Stimulated activated effector memory CD8-positive, alpha-beta T cell treated with anti-CD3 and anti-CD28 coated beads, Interleukin-12 subunit alpha, Interleukin-12 subunit beta, amount 100 ng/mL, for 72 hours (primary cell): ENCODE measurements at regions not wholly inside any gene's neighbourhood (a gene's known extent, or its start where the extent isn't known, plus 50 kb on each side); places are given as distances from the start of the nearest gene placed in this dataset.
"Not testable (repeated sequence)": the region's sequence is repeated elsewhere in the genome, so short reads cannot be mapped to it uniquely, and the experiment has no call there.

Experiments
- ATAC-seq: fragments of 150-1000 bp; cut with Tn5 transposase; 2 replicates; pipeline ENCODE4 v1.10.0; 2021
- DNase-seq, 2 donors: peaks; one replicate each; pipeline ENCODE4 v3.0.0; 2021 to 2022; ENCODE audit warnings: low spot score in 2 of 2
- H3K27ac Mint-ChIP-seq: one replicate; pipeline ENCODE4 v1.8.0; 2022; ENCODE audit warnings: mild to moderate bottlenecking, mixed read lengths
- H3K36me3 Mint-ChIP-seq: one replicate; pipeline ENCODE4 v1.8.0; 2022; ENCODE audit warnings: mild to moderate bottlenecking, mixed read lengths
- H3K4me1 Mint-ChIP-seq: one replicate; pipeline ENCODE4 v1.8.0; 2022; ENCODE audit warnings: mixed read lengths
- H3K4me3 Mint-ChIP-seq: one replicate; pipeline ENCODE4 v1.8.0; 2022; ENCODE audit warnings: mild to moderate bottlenecking, mixed read lengths
- H3K9me3 Mint-ChIP-seq: one replicate; pipeline ENCODE4 v1.8.0; 2022; ENCODE audit warnings: mixed read lengths

GRCh38 chr5:13356226-13356625 is 588.3 kb downstream of the DNAH5 start:
- Mint-ChIP-seq H3K9me3 (no peaks in the 10 kb centered on the region), H3K4me1 (no peaks in the 10 kb centered on the region), H3K27ac (no peak overlapping the region), H3K36me3 (no peaks in the 10 kb centered on the region), H3K4me3 (no peak overlapping the region)
- ATAC-seq, result no peak
- no peak for DNase-seq

DNA sequence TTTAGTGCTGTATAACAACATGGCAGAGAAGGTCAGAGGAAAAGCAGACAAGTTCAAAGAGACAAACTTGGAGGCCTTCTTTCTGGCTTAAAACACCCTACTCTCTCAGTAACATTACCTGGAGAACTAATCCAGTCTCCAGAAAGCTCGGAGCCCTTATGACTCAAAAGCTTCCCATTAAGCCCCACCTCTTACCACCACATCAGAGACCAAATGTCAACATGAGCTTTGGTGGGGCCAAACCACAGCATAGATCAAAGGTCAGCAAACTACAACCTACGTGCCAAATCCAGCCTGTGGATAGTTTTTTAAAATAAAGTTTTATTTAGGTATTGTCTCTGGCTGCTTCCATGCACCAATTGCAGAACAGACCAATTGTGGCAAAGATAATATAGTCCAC is 589.9 kb downstream of the DNAH5 start:
- H3K4me1 Mint-ChIP-seq, result no peaks in the 10 kb centered on the region
- no peak overlapping the region for H3K4me3 Mint-ChIP-seq
- no peaks in the 10 kb centered on the region for H3K36me3 Mint-ChIP-seq
- no peak for DNase-seq
- H3K27ac Mint-ChIP-seq, result no peak overlapping the region
- no peaks in the 10 kb centered on the region for H3K9me3 Mint-ChIP-seq
- no peak for ATAC-seq

GRCh38 chr5:13350767-13351166 is 593.7 kb downstream of the DNAH5 start:
- no peak for DNase-seq
- ATAC-seq, result no peak
- Mint-ChIP-seq H3K4me1 (no peaks in the 10 kb centered on the region), H3K36me3 (no peaks in the 10 kb centered on the region), H3K4me3 (no peak overlapping the region), H3K9me3 (no peaks in the 10 kb centered on the region), H3K27ac (no peak overlapping the region)

- no peak overlapping the region for H3K4me3 Mint-ChIP-seq
Observed at GRCh38 chr5:13348568-13348967, 595.9 kb downstream of the DNAH5 start.

GRCh38 chr5:13346401-13346800 is 598.1 kb downstream of the DNAH5 start:
- no peak for ATAC-seq
- DNase-seq, result no peak
- Mint-ChIP-seq H3K4me3 (no peak overlapping the region), H3K36me3 (no peaks in the 10 kb centered on the region), H3K27ac (no peak overlapping the region), H3K9me3 (peaks cover 3% of the 10 kb centered on the region), H3K4me1 (no peaks in the 10 kb centered on the region)

More at GRCh38 chr5:13348568-13348967, 595.9 kb downstream of the DNAH5 start:
- no peaks in the 10 kb centered on the region for H3K36me3 Mint-ChIP-seq
- H3K27ac Mint-ChIP-seq, result no peak overlapping the region
- ATAC-seq, result no peak
- no peaks in the 10 kb centered on the region for H3K9me3 Mint-ChIP-seq
- no peak for DNase-seq
- no peaks in the 10 kb centered on the region for H3K4me1 Mint-ChIP-seq

- ATAC-seq, result no peak
- no peaks in the 10 kb centered on the region for H3K4me1 Mint-ChIP-seq
Observed at GRCh38 chr5:13339093-13339492, 605.4 kb downstream of the DNAH5 start.

DNA sequence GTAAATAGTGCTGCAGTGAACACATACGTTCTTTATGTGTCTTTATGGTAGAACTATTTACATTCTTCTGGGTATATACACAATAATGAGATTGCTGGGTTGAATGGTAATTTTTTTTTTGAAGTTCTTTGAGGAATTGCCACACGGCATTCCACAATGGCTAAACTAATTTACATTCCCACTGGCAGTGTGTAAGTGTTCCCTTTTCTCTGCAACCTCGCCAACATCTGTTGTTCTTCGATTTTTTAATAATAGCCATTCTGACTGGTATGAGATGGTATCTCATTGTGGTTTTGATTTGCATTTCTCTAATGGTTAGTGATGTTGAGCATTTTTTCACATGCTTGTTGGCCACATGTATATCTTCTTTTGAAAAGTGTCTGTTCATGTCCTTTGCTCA is 609.5 kb downstream of the DNAH5 start:
- H3K36me3 Mint-ChIP-seq, ATAC-seq, H3K4me1 Mint-ChIP-seq, H3K9me3 Mint-ChIP-seq, H3K4me3 Mint-ChIP-seq, DNase-seq, H3K27ac Mint-ChIP-seq: not testable (repeated sequence)

More at GRCh38 chr5:13339093-13339492, 605.4 kb downstream of the DNAH5 start:
- Mint-ChIP-seq H3K36me3 (no peaks in the 10 kb centered on the region), H3K4me3 (no peak overlapping the region), H3K27ac (no peak overlapping the region), H3K9me3 (peaks cover 6% of the 10 kb centered on the region)
- no peak for DNase-seq

DNA sequence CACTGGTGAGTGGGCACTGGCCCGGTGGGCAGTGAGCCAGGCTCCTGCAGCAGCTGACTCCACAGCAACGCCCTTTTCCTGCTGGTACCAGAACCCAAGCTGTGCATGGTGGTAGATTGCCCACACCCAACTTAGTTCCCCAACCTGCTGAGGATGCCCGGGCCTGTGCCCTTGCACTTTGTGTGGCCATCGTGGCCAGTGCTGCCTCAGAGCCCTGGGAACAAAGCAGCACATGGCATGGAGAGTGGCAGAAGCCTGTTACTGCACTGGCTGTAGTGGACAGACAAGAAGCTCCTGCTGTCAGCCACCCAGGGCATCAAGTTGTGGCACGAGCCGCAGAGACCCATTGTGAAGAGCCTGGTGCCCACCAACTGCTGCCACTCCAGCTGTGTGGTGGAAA is 612.9 kb downstream of the DNAH5 start:
- DNase-seq (no peak), ATAC-seq (peak; percentile 51)
- H3K36me3 Mint-ChIP-seq, result no peaks in the 10 kb centered on the region
- no peak overlapping the region for H3K4me3 Mint-ChIP-seq
- peaks cover 4% of the 10 kb centered on the region for H3K9me3 Mint-ChIP-seq
- no peaks in the 10 kb centered on the region for H3K4me1 Mint-ChIP-seq
- no peak overlapping the region for H3K27ac Mint-ChIP-seq

DNA sequence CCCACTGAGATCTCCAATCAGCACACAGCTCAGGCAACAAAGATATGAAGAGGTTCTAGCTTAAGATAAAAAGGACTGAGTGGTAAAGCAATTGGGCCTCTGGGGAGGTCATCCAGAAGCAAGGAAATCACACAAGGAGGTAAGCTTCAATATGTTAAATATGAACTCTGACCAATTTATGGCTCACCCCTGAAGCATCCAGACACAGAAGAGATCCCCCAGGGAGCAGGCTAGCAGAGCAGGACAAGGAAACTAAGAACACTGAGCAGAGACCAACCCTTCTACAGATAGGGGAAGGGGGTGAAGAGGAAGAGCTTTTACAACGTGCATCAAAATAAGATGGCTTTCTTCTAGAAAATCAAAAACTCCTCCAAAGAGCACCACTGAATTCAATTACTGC is 616.2 kb downstream of the DNAH5 start:
- ATAC-seq (no peak), DNase-seq (no peak)
- H3K4me3 Mint-ChIP-seq, result no peak overlapping the region
- no peak overlapping the region for H3K27ac Mint-ChIP-seq
- H3K4me1 Mint-ChIP-seq, result no peaks in the 10 kb centered on the region
- H3K9me3 Mint-ChIP-seq, result peaks cover 4% of the 10 kb centered on the region
- no peaks in the 10 kb centered on the region for H3K36me3 Mint-ChIP-seq

GRCh38 chr5:13325765-13326164 is 618.7 kb downstream of the DNAH5 start:
- no peak overlapping the region for H3K4me3 Mint-ChIP-seq
- ATAC-seq (no peak), DNase-seq (no peak)
- no peaks in the 10 kb centered on the region for H3K36me3 Mint-ChIP-seq
- no peaks in the 10 kb centered on the region for H3K4me1 Mint-ChIP-seq
- H3K9me3 Mint-ChIP-seq, result peaks cover 4% of the 10 kb centered on the region
- H3K27ac Mint-ChIP-seq, result no peak overlapping the region

GRCh38 chr5:13322769-13323168 is 621.7 kb downstream of the DNAH5 start:
- Mint-ChIP-seq H3K4me3 (no peak overlapping the region), H3K36me3 (no peaks in the 10 kb centered on the region), H3K27ac (no peak overlapping the region), H3K9me3 (peaks cover 4% of the 10 kb centered on the region), H3K4me1 (no peaks in the 10 kb centered on the region)
- ATAC-seq (no peak), DNase-seq (no peak)

- DNase-seq, result no peak
- H3K4me3 Mint-ChIP-seq, result no peak overlapping the region
Observed at GRCh38 chr5:13317654-13318053, 626.8 kb downstream of the DNAH5 start.

GRCh38 chr5:13316176-13316575 is 628.3 kb downstream of the DNAH5 start:
- no peaks in the 10 kb centered on the region for H3K36me3 Mint-ChIP-seq
- no peak for ATAC-seq
- H3K4me1 Mint-ChIP-seq, result no peaks in the 10 kb centered on the region
- no peak overlapping the region for H3K4me3 Mint-ChIP-seq
- DNase-seq, result no peak
- peaks cover 10% of the 10 kb centered on the region for H3K9me3 Mint-ChIP-seq
- H3K27ac Mint-ChIP-seq, result no peak overlapping the region

More at GRCh38 chr5:13317654-13318053, 626.8 kb downstream of the DNAH5 start:
- Mint-ChIP-seq H3K4me1 (no peaks in the 10 kb centered on the region), H3K9me3 (peaks cover 10% of the 10 kb centered on the region), H3K36me3 (no peaks in the 10 kb centered on the region), H3K27ac (no peak overlapping the region)
- no peak for ATAC-seq

GRCh38 chr5:13307480-13307879 is 637.0 kb downstream of the DNAH5 start:
- DNase-seq (no peak), ATAC-seq (no peak)
- Mint-ChIP-seq H3K9me3 (peaks cover 6% of the 10 kb centered on the region), H3K27ac (no peak overlapping the region), H3K4me1 (no peaks in the 10 kb centered on the region), H3K36me3 (no peaks in the 10 kb centered on the region), H3K4me3 (no peak overlapping the region)

DNA sequence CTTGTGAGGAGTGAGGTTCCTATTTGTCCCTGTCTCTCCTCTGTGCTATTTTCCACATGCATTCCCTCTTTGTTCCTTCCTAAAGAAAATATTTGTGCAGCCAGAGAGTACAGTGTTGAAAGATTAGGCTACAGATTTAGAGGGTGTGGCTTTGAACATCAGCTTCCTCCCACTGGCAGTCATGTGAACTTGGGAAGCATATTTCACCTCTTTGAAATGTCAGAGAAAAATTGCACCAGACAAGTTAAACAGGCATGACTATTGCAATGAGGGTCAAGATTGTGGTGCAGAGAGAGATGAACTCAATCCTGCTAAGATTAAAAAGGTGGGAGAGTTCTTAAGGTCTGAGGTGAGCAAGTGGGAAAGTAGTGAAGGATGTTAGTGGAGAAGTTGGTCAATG is 641.0 kb downstream of the DNAH5 start:
- Mint-ChIP-seq H3K9me3 (peaks cover 14% of the 10 kb centered on the region), H3K4me3 (no peak overlapping the region), H3K36me3 (no peaks in the 10 kb centered on the region), H3K27ac (no peak overlapping the region), H3K4me1 (no peaks in the 10 kb centered on the region)
- no peak for DNase-seq
- ATAC-seq, result no peak

GRCh38 chr5:13278811-13279210 is 665.7 kb downstream of the DNAH5 start:
- Mint-ChIP-seq H3K36me3 (no peaks in the 10 kb centered on the region), H3K27ac (no peak overlapping the region), H3K4me1 (no peaks in the 10 kb centered on the region), H3K9me3 (peaks cover 5% of the 10 kb centered on the region), H3K4me3 (no peak overlapping the region)
- DNase-seq (no peak), ATAC-seq (no peak)

DNA sequence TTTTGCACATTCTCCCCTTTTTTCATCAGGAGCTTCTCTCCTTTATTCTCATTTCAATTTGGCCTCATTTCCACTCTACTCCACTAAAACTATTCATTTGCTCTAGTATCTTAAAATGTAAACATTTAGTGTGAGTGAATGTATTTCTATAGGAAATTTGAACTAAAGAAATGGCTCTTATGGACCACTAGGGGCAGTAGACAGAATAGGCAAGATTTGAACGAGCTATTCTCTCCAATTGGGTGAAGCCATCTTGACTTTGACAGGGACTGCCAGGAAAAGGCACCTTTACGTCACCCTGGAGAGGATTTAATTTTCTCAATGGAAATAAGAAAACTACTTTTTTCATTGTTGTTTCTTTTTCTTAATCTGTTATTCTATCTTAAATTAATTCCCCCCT is 666.3 kb downstream of the DNAH5 start:
- ATAC-seq, result no peak
- H3K27ac Mint-ChIP-seq, result no peak overlapping the region

More for the DNA sequence above, 666.3 kb downstream of the DNAH5 start:
- H3K9me3 Mint-ChIP-seq, result peaks cover 5% of the 10 kb centered on the region
- H3K4me1 Mint-ChIP-seq, result no peaks in the 10 kb centered on the region
- no peaks in the 10 kb centered on the region for H3K36me3 Mint-ChIP-seq
- H3K4me3 Mint-ChIP-seq, result no peak overlapping the region
- no peak for DNase-seq
